ENCODE measurements at regions not wholly inside any gene's neighbourhood (a gene's known extent, or its start where the extent isn't known, plus 50 kb on each side); places are given as distances from the start of the nearest gene placed in this dataset.

DNA sequence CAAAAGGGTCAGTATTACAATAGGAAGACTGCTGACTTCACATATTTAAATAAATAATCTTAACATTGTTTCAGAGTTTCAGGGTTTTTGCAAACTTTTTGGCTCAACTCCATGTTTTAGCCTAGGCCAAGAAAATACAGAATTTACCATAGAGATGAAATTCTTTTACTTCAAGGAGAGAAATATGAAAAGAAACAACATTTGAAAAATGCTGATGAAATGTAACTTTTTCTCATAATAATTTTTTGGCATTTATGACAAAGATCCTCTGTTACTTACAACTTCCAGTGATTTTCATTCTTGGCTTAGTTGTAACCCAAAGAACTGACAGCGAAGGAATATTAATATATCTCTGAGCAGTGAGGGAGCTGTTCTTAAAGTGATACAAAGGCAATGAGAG lies 316.1 kb upstream of the EMCN start:
- no peak overlapping the region for H3K27ac ChIP-seq
- TF ChIP-seq ZFX (IDR thresholded peaks at IDR 0.05) = no peak

DNA sequence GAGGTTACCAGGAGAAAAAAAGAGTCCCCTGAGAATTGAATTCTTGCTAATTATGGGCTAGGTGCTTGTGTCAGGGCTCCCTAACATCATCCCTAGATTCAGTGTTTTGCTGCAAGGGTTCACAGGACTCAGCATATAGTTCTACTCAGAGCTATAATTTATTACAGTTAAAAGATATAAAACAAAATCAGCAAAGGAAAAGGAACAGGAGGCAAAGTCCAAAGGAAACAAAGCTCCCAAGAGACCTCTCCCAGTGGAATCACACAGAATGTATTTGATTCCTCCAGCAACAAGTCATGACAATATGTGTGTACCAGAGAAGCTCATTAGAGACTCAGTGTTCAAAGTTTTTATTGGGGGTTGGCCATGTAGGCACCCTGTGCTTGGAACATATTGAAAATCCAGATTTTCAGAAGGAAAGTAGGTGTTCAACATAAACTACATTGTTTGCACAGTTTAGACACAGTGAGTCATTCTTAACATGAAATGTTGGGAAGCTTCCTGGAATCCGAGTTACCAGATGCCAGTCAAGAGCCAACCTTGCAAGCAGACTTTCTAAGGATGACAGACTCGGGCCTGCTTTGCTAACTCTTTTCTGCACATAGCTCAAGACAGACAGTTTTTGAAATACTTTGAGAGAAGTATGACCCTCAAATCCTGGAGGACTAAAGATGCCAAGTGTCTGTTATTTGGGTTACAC lies 311.3 kb upstream of the EMCN start:
- H3K27ac ChIP-seq = no peak overlapping the region
- TF ChIP-seq, protein P1, sequence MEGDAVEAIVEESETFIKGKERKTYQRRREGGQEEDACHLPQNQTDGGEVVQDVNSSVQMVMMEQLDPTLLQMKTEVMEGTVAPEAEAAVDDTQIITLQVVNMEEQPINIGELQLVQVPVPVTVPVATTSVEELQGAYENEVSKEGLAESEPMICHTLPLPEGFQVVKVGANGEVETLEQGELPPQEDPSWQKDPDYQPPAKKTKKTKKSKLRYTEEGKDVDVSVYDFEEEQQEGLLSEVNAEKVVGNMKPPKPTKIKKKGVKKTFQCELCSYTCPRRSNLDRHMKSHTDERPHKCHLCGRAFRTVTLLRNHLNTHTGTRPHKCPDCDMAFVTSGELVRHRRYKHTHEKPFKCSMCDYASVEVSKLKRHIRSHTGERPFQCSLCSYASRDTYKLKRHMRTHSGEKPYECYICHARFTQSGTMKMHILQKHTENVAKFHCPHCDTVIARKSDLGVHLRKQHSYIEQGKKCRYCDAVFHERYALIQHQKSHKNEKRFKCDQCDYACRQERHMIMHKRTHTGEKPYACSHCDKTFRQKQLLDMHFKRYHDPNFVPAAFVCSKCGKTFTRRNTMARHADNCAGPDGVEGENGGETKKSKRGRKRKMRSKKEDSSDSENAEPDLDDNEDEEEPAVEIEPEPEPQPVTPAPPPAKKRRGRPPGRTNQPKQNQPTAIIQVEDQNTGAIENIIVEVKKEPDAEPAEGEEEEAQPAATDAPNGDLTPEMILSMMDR (conservative IDR thresholded peaks at IDR 0.05) = no peak
- TF ChIP-seq ZFX (IDR thresholded peaks at IDR 0.05) = no peak

DNA sequence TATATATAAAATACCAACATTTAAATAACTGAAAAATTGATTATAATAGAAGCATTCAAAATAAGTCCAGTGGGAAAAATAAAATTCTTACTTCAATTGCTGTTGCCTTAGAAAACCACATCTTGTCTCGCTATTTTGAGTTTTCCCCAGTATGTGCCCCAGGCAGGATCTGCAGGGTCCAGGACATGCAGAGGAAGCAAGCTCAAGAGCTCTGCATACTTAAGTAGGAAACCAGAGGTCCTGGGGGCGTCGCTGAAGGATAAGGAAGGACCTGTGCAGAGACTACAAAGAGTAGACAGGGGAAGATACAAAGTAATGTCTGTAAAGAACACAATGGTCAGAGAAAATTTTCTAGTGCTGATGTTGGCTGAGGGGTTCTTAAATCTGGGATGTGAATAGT lies 310.5 kb upstream of the EMCN start:
- no peak overlapping the region for H3K27ac ChIP-seq
- TF ChIP-seq, protein P1 (conservative IDR thresholded peaks at IDR 0.05) = no peak
- no peak for TF ChIP-seq ZFX (IDR thresholded peaks at IDR 0.05)

DNA sequence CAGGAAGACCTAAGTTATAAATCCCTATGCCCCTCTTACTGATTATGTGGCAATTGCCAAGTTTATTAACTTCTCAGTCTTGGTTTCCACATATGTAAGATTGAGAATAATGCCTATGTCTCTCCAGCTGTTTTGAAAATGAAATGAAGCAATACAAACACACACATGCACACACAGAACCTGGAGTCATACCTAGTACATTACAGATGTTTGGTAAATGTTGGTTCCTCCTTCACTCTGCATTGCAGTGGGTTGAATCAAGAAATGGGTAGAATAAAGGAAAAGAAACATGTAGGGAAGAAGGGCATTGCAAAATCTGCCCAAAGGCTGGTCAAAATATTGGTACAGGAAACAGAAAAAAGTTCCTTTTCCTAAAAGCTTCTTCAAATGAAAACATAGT lies 309.9 kb upstream of the EMCN start:
- no peak overlapping the region for H3K27ac ChIP-seq
- TF ChIP-seq, protein P1 (conservative IDR thresholded peaks at IDR 0.05) = no peak
- TF ChIP-seq ZFX (IDR thresholded peaks at IDR 0.05) = no peak

DNA sequence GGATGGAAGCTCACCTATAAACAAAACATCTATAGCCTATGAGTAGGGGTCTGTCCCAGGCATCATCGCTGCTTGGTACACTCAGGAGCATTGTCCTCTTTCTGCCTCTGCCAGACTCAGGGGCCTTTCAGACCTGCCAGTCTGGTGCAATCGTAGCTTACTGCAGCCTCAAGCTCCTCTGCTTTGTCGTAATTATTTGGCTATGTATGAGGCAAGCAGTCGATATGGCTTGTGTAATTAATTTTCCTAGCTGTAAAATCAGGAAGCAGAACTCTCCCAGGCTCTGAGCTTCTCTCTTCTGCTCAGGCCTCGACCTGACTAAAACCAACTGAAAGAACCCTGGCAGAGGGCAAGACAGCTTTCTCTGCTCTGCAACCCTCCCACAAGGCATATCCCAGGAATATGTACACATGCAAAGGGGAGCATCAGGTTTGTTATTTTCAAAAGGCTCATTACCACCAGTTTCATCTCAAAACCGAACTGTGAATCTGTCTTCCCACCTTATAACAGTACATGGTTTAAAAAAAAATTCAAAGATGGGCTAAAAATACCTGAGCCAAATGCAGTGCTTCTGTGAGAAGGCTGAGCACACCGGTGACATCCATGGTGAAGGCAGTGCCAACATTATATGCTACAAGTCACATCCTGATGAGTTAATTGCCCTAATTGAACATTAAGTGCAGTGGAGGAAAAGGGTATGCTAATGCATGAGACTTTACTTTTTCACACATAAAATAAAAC lies 309.2 kb upstream of the EMCN start:
- H3K27ac ChIP-seq = no peak overlapping the region
- no peak for TF ChIP-seq ZFX (IDR thresholded peaks at IDR 0.05)
- TF ChIP-seq, protein P1 (conservative IDR thresholded peaks at IDR 0.05) = no peak

DNA sequence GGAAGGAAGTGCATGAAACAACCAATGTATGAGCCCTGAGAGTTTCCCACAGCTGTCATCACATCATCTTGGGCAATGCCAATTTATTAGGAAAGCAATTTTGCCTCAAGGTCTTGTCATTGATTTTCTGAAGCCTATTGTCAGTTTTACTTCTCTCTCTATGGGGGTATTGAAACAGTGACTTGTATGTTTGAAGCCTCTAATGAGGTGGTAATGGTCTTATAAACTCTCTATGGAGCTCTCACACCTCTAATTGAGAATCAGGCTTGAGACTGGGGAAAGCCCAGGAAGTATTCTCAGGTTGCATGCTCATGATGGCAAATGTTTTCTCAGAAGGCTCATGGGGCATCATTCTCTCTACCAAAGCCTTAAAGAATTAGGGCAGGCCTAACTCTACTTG lies 308.2 kb upstream of the EMCN start:
- TF ChIP-seq, protein P1 (conservative IDR thresholded peaks at IDR 0.05) = no peak
- no peak for TF ChIP-seq ZFX (IDR thresholded peaks at IDR 0.05)
- H3K27ac ChIP-seq = no peak overlapping the region

DNA sequence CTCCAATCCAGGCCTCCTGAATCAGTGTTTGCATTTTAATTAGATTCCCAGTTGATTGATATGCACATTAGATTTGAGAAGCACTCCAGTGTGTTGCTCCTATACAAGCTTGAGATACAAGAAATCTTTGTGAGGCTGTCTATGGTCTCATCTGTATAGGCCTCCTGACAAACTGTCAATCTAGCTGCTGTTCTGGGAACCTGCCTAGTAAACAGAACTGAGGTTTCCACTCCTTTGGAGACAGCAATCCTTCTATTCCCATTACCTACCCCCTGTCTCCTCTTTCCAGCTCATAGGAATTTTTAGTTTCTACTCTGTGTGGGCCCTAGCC lies 306.1 kb upstream of the EMCN start:
- H3K27ac ChIP-seq = no peak overlapping the region
- TF ChIP-seq ZFX (IDR thresholded peaks at IDR 0.05) = no peak
- TF ChIP-seq, protein P1 (conservative IDR thresholded peaks at IDR 0.05) = no peak
